ENCODE measurements at regions not wholly inside any gene's neighbourhood (a gene's known extent, or its start where the extent isn't known, plus 50 kb on each side); places are given as distances from the start of the nearest gene placed in this dataset.

DNA sequence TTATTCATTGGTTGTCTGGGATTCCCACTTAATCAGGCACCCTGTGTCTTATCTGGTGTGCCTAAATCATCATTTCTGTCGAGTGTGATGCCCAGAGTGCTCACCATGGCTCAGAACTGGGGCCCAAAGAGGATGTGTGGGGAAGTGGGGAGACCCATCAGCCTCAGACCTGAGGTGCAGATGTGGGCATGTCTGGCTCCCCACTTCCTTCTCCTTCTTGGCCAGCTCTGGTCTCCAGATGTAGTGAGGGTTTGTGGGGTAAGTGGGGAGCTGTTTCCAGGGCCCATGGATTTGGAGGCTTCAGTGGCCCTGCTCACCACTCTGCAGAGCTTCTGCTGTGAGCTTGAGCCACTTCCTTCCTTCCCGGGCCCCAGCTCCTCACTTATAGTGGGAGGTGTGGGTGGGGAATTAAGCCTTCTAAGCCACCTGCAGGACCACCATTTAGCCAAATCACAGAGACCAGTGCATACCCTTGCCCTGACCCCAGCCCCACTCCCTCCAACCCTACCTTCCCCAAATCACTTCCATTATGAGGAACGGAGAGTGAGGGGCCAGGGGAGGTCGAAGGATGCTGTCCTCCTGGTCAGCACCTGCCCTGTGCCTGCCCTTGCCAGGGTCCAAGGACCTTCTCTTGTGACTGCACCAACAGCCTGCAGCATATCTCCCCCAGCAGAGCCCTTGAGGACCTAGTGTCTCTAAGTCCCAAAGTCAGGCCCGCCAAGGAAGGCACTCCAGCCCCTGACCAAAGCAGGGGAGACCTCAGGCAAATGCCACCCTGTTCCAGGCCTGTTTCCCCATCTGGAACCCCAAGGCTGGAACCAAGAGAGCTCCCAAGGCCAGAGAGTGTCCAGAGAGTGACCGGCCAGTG is 278.2 kb upstream of the RTL1 start:
- H3K4me3 ChIP-seq (ENCODE audit: low read length), result no peak overlapping the region
- TF ChIP-seq EZH2phosphoT487 (IDR thresholded peaks at IDR 0.05; ENCODE audit: low read depth) (no peak), CTCF (IDR thresholded peaks at IDR 0.05; ENCODE audit: low read depth, low read length) (no peak)
- no peak overlapping the region for H2AFZ ChIP-seq (ENCODE audit: low read depth, low read length)
- no peaks in the 10 kb centered on the region for H3K79me2 ChIP-seq (ENCODE audit: low read length)
- H3K4me2 ChIP-seq (ENCODE audit: low read length), result no peak overlapping the region
- no peaks in the 10 kb centered on the region for H3K4me1 ChIP-seq (ENCODE audit: low read length)
- H4K20me1 ChIP-seq (ENCODE audit: insufficient read depth, low read length), result no peaks in the 10 kb centered on the region
- no peaks in the 10 kb centered on the region for H3K9me3 ChIP-seq (ENCODE audit: insufficient read depth, low read length)
- H3K9ac ChIP-seq (ENCODE audit: low read length), result no peak overlapping the region
- H3K36me3 ChIP-seq (replicated peaks; ENCODE audit: low read depth, low read length), result no peaks in the 10 kb centered on the region
- no peaks in the 10 kb centered on the region for H3K27me3 ChIP-seq (ENCODE audit: low read depth, low read length)
- no peak overlapping the region for H3K27ac ChIP-seq (ENCODE audit: low read length)

DNA sequence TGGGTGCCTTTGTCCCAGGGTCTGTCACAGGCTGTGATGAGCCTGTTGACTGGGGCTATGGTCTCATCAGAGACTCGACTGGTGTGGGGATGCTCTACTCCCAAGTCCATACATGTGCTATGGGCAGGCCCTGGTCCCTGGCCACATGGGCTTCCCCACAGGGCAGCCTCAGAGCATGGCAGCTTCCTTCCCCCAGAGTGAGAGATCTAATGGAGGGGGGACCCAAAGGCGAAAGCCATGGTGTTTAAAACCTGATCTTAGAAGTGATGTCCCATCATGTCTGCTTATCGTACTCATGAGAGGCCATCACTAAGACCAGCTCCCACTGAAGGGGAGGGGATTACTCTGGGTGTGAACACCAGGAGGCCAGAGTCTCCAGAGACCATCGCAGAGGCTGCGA is 279.0 kb upstream of the RTL1 start:
- Histone ChIP-seq H2AFZ (ENCODE audit: low read depth, low read length) (no peak overlapping the region), H3K36me3 (replicated peaks; ENCODE audit: low read depth, low read length) (no peaks in the 10 kb centered on the region), H3K27me3 (ENCODE audit: low read depth, low read length) (no peaks in the 10 kb centered on the region), H3K4me2 (ENCODE audit: low read length) (no peak overlapping the region), H3K4me3 (ENCODE audit: low read length) (no peak overlapping the region), H3K9ac (ENCODE audit: low read length) (no peak overlapping the region), H3K4me1 (ENCODE audit: low read length) (no peaks in the 10 kb centered on the region), H3K79me2 (ENCODE audit: low read length) (no peaks in the 10 kb centered on the region), H4K20me1 (ENCODE audit: insufficient read depth, low read length) (no peaks in the 10 kb centered on the region), H3K27ac (ENCODE audit: low read length) (no peak overlapping the region), H3K9me3 (ENCODE audit: insufficient read depth, low read length) (no peaks in the 10 kb centered on the region)
- no peak for TF ChIP-seq EZH2phosphoT487 (IDR thresholded peaks at IDR 0.05; ENCODE audit: low read depth)
- no peak for TF ChIP-seq CTCF (IDR thresholded peaks at IDR 0.05; ENCODE audit: low read depth, low read length)

DNA sequence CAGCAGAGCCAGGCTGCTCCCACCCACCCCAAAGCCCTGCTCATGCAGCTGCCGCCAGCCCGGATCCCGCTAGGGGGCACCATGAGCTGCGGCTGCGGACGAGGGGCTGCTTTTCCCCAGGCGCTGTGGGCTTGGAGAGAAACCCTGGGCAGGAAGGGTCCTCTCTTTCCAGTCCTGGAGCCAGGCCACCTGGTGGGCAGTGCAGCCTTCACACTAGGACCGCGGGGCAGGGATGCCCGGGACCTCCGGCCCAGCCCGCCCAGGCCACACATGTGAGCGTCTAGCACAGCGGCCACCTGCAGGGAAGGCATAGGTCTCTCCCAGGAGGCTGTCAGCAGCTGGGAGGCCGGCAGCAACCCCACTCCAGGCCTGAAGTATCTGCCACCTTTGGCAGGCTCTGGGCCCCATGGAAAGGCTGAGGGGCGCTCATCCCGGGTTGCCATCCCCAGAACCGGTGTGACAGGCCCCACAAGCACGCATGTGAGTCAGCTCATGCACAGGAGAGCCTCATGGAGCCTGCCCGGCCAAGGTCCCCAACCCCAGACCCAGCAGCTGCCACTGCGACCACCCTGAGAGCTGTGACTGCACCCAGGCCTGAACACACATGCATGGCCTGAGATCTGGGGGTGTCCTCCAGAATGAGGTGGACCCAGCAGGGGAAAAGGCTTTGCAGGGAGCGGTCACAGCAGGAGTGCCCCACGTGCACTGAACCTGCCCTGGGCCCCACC is 280.0 kb upstream of the RTL1 start:
- H3K36me3 ChIP-seq (replicated peaks; ENCODE audit: low read depth, low read length), result no peaks in the 10 kb centered on the region
- no peaks in the 10 kb centered on the region for H3K4me1 ChIP-seq (ENCODE audit: low read length)
- H2AFZ ChIP-seq (ENCODE audit: low read depth, low read length), result no peak overlapping the region
- H3K27me3 ChIP-seq (ENCODE audit: low read depth, low read length), result no peaks in the 10 kb centered on the region
- no peaks in the 10 kb centered on the region for H3K9me3 ChIP-seq (ENCODE audit: insufficient read depth, low read length)
- H3K79me2 ChIP-seq (ENCODE audit: low read length), result no peaks in the 10 kb centered on the region
- TF ChIP-seq CTCF (IDR thresholded peaks at IDR 0.05; ENCODE audit: low read depth, low read length), result no peak
- no peak for TF ChIP-seq EZH2phosphoT487 (IDR thresholded peaks at IDR 0.05; ENCODE audit: low read depth)
- no peak overlapping the region for H3K4me3 ChIP-seq (ENCODE audit: low read length)
- H3K4me2 ChIP-seq (ENCODE audit: low read length), result no peak overlapping the region
- H4K20me1 ChIP-seq (ENCODE audit: insufficient read depth, low read length), result no peaks in the 10 kb centered on the region
- no peak overlapping the region for H3K9ac ChIP-seq (ENCODE audit: low read length)
- no peak overlapping the region for H3K27ac ChIP-seq (ENCODE audit: low read length)

DNA sequence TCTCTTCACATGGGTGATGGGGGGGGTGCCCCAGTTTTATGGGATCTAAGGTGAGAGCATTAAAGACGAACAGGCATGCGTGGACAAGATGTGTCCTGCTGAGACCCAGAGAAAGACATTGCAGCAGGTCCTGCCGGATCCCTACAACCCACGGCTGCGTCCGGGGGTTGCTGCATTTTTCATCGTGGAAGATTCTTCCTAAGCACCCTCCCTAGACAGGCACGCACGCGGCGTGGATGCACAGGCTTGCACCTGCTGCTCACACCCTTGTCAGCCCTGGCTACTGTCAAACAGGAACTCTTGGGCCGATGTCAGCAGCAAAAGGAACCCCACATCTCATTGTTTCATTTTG is 280.6 kb upstream of the RTL1 start:
- TF ChIP-seq CTCF (IDR thresholded peaks at IDR 0.05; ENCODE audit: low read depth, low read length), result no peak
- TF ChIP-seq EZH2phosphoT487 (IDR thresholded peaks at IDR 0.05; ENCODE audit: low read depth), result no peak
- H3K4me1 ChIP-seq (ENCODE audit: low read length), result no peaks in the 10 kb centered on the region
- H4K20me1 ChIP-seq (ENCODE audit: insufficient read depth, low read length), result no peaks in the 10 kb centered on the region
- no peaks in the 10 kb centered on the region for H3K27me3 ChIP-seq (ENCODE audit: low read depth, low read length)
- no peaks in the 10 kb centered on the region for H3K79me2 ChIP-seq (ENCODE audit: low read length)
- H3K4me2 ChIP-seq (ENCODE audit: low read length), result no peak overlapping the region
- no peak overlapping the region for H2AFZ ChIP-seq (ENCODE audit: low read depth, low read length)
- no peaks in the 10 kb centered on the region for H3K36me3 ChIP-seq (replicated peaks; ENCODE audit: low read depth, low read length)
- H3K4me3 ChIP-seq (ENCODE audit: low read length), result no peak overlapping the region
- H3K9ac ChIP-seq (ENCODE audit: low read length), result no peak overlapping the region
- no peak overlapping the region for H3K27ac ChIP-seq (ENCODE audit: low read length)
- no peaks in the 10 kb centered on the region for H3K9me3 ChIP-seq (ENCODE audit: insufficient read depth, low read length)

Data from OCI-LY3 (cell line).